H9 (cell line): ENCODE measurements at regions not wholly inside any gene's neighbourhood (a gene's known extent, or its start where the extent isn't known, plus 50 kb on each side); places are given as distances from the start of the nearest gene placed in this dataset.

Experiments used
- DNase-seq: peaks from one replicate; pipeline ENCODE4 v3.0.0-alpha.2; 2017
- H2AFZ ChIP-seq: one replicate; pipeline ENCODE4 v1.6.1; 2013; ENCODE audit warnings: mild to moderate bottlenecking, low read length, control low read depth, moderate library complexity
- H2AK5ac ChIP-seq: 2 replicates; pipeline ENCODE4 v1.6.1; 2013; ENCODE audit warnings: low read length, control low read depth, mixed read lengths; ENCODE audit not compliant: insufficient read length
- H2BK120ac ChIP-seq: one replicate; pipeline ENCODE4 v1.6.1; 2013; ENCODE audit warnings: low read depth, mild to moderate bottlenecking, low read length, control low read depth, inconsistent platforms; ENCODE audit not compliant: poor library complexity, severe bottlenecking
- H2BK12ac ChIP-seq: 2 replicates; pipeline ENCODE4 v1.6.1; 2013; ENCODE audit warnings: low read length, control low read depth, mixed read lengths, low read depth; ENCODE audit not compliant: insufficient read length
- H2BK15ac ChIP-seq: 2 replicates; pipeline ENCODE4 v1.6.1; 2013; ENCODE audit warnings: low read depth, low read length, control low read depth
- H2BK20ac ChIP-seq: one replicate; pipeline ENCODE4 v1.6.1; 2013; ENCODE audit warnings: low read depth, mild to moderate bottlenecking, low read length, control low read depth, inconsistent platforms; ENCODE audit not compliant: poor library complexity, severe bottlenecking
- H2BK5ac ChIP-seq: 2 replicates; pipeline ENCODE4 v1.6.1; 2013; ENCODE audit warnings: low read length, control low read depth, mixed read lengths; ENCODE audit not compliant: insufficient read length
- H3K14ac ChIP-seq: 2 replicates; pipeline ENCODE4 v1.6.1; 2013; ENCODE audit warnings: low read length, control low read depth; ENCODE audit not compliant: insufficient read depth
- H3K18ac ChIP-seq: 2 replicates; pipeline ENCODE4 v1.6.1; 2013; ENCODE audit warnings: low read depth, mild to moderate bottlenecking, mixed read lengths, low read length, control low read depth; ENCODE audit not compliant: insufficient read length
- H3K23ac ChIP-seq: 2 replicates; pipeline ENCODE4 v1.6.1; 2013; ENCODE audit warnings: low read length, control low read depth, mixed read lengths, low read depth; ENCODE audit not compliant: insufficient read length
- H3K23me2 ChIP-seq: 2 replicates; pipeline ENCODE4 v1.6.1; 2013; ENCODE audit warnings: low read depth, mild to moderate bottlenecking, mixed read lengths, low read length, control low read depth; ENCODE audit not compliant: insufficient read length, poor library complexity, severe bottlenecking
- H3K27ac ChIP-seq: 2 replicates; pipeline ENCODE4 v1.5.1; 2013; ENCODE audit warnings: low read length, control low read depth, mixed read lengths, low read depth; ENCODE audit not compliant: insufficient read length
- H3K27me3 ChIP-seq: 2 replicates; pipeline ENCODE4 v1.6.1; 2013; ENCODE audit warnings: low read length, control low read depth, inconsistent platforms; ENCODE audit not compliant: insufficient read depth
- H3K4ac ChIP-seq: 2 replicates; pipeline ENCODE4 v1.6.1; 2013; ENCODE audit warnings: low read depth, mild to moderate bottlenecking, control low read depth, inconsistent platforms, low read length, moderate library complexity
- H3K4me1 ChIP-seq: 2 replicates; pipeline ENCODE4 v1.6.1; 2013; ENCODE audit warnings: low read length, control low read depth, inconsistent platforms; ENCODE audit not compliant: insufficient read depth
- H3K4me2 ChIP-seq: 2 replicates; pipeline ENCODE4 v1.6.1; 2013; ENCODE audit warnings: low read length, control low read depth, mixed read lengths; ENCODE audit not compliant: insufficient read length, insufficient read depth
- H3K56ac ChIP-seq: 2 replicates; pipeline ENCODE4 v1.6.1; 2013; ENCODE audit warnings: low read depth, mild to moderate bottlenecking, mixed read lengths, low read length, control low read depth; ENCODE audit not compliant: insufficient read length
- H3K79me1 ChIP-seq: 2 replicates; pipeline ENCODE4 v1.6.1; 2013; ENCODE audit warnings: low read depth, mild to moderate bottlenecking, moderate library complexity, low read length, control low read depth, inconsistent platforms; ENCODE audit not compliant: insufficient read depth, poor library complexity, severe bottlenecking
- H3K79me2 ChIP-seq: 2 replicates; pipeline ENCODE4 v1.6.1; 2013; ENCODE audit warnings: low read length, control low read depth, inconsistent platforms; ENCODE audit not compliant: insufficient read depth
- H3K9ac ChIP-seq: 2 replicates; pipeline ENCODE4 v1.6.1; 2013; ENCODE audit warnings: low read length, control low read depth, mixed read lengths; ENCODE audit not compliant: insufficient read length; ENCODE audit errors: extremely low read depth
- H3K9me3 ChIP-seq: one replicate; pipeline ENCODE4 v1.6.1; 2013; ENCODE audit warnings: low read depth, low read length, inconsistent platforms; ENCODE audit not compliant: control insufficient read depth
- H3T11ph ChIP-seq: one replicate; pipeline ENCODE4 v1.6.1; 2013; ENCODE audit warnings: mild to moderate bottlenecking, low read length, control low read depth, inconsistent platforms
- H4K20me1 ChIP-seq: one replicate; pipeline ENCODE4 v1.6.1; 2013; ENCODE audit not compliant: control insufficient read depth, insufficient read length, insufficient read depth
- H4K5ac ChIP-seq: 2 replicates; pipeline ENCODE4 v1.6.1; 2013; ENCODE audit warnings: low read depth, mild to moderate bottlenecking, mixed read lengths, low read length, control low read depth; ENCODE audit not compliant: insufficient read length
- H4K8ac ChIP-seq: replicated peaks from 2 replicates; pipeline ENCODE4 v1.6.1; 2013; ENCODE audit warnings: low read length, control low read depth, mixed read lengths, low read depth; ENCODE audit not compliant: insufficient read length
- H4K91ac ChIP-seq: 2 replicates; pipeline ENCODE4 v1.6.1; 2013; ENCODE audit warnings: low read depth, mild to moderate bottlenecking, moderate library complexity, mixed read lengths, low read length, control low read depth; ENCODE audit not compliant: insufficient read length
- H3K27ac Mint-ChIP-seq, 3 experiments: 2 replicates in 2 of 3; 3 replicates in 1 of 3; pipeline ENCODE4 v1.8.0; 2020 to 2021; ENCODE audit warnings: mixed read lengths in 3 of 3, mild to moderate bottlenecking in 1 of 3, moderate library complexity in 1 of 3
- H3K27me3 Mint-ChIP-seq: 2 replicates; pipeline ENCODE4 v1.8.0; 2021; ENCODE audit warnings: low read depth, mild to moderate bottlenecking, moderate library complexity, mixed read lengths
- H3K36me3 Mint-ChIP-seq, 3 experiments: 2 replicates in 2 of 3; 3 replicates in 1 of 3; pipeline ENCODE4 v1.8.0; 2020 to 2021; ENCODE audit warnings: low read depth in 3 of 3, mixed read lengths in 3 of 3; ENCODE audit not compliant: insufficient read depth in 1 of 3
- H3K4me1 Mint-ChIP-seq, 2 experiments: 2 replicates each; pipeline ENCODE4 v1.8.0; 2020; ENCODE audit warnings: mixed read lengths in 2 of 2
- H3K4me3 Mint-ChIP-seq, 2 experiments: 2 replicates in 1 of 2; 3 replicates in 1 of 2; pipeline ENCODE4 v1.8.0; 2020 to 2021; ENCODE audit warnings: mild to moderate bottlenecking in 2 of 2, mixed read lengths in 2 of 2, moderate library complexity in 1 of 2
- H3K9me3 Mint-ChIP-seq, 2 experiments: 2 replicates in 1 of 2; 3 replicates in 1 of 2; pipeline ENCODE4 v1.8.0; 2020; ENCODE audit warnings: mild to moderate bottlenecking in 2 of 2, mixed read lengths in 2 of 2, moderate library complexity in 1 of 2
- WGBS: extraction: QIAGEN DNeasy Blood & Tissue Kit; methylation state at CpG from one replicate; pipeline ENCODE4 v1.1.7; 2013; ENCODE audit warnings: missing lambda C conversion rate, low lambda C conversion rate, mixed read lengths; ENCODE audit not compliant: insufficient read length; ENCODE audit errors: extremely low coverage; 5-methylcytosine and 5-hydroxymethylcytosine counted together
- TF ChIP-seq, protein P1 (sequence below): fragments of 200-600 bp; sonication (generic); conservative IDR thresholded peaks from 3 replicates; pipeline ENCODE4 v1.8.0; 2021; ENCODE audit warnings: antibody characterized with exemption, mild to moderate bottlenecking

DNA sequence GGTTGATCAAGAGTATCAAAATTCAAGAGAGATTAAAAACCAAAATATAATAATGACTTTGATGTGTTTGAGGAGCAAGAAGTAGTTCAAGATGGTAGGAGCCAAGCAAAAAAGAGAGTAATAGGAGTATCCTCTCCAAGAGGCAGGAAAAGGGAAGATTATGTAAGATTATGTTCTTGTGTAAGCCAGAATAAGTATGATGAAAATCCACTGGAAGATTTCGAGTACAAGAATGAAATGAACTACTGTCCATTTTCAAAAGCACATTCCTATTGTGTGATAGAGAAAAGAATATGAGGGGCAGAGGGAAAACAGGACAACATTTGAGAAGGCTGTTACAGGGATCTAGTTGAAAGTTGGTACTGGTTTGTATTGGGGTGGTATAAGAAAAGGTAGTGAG lies 659.6 kb upstream of the INTU start:
- Histone ChIP-seq H2BK12ac (no peak overlapping the region), H3K23ac (no peak overlapping the region), H3K9me3 (no peaks in the 10 kb centered on the region), H2BK20ac (no peak overlapping the region), H4K5ac (no peak overlapping the region), H3T11ph (no peak overlapping the region), H3K18ac (no peak overlapping the region), H3K4me1 (no peaks in the 10 kb centered on the region; the same call in 1 of the 2 replicates), H3K9ac (no peak overlapping the region), H3K79me2 (no peaks in the 10 kb centered on the region), H2BK15ac (no peak overlapping the region), H3K27ac (no peak overlapping the region), H4K91ac (no peak overlapping the region), H3K14ac (no peak overlapping the region), H3K4ac (no peak overlapping the region), H3K23me2 (no peaks in the 10 kb centered on the region), H2BK5ac (no peak overlapping the region), H4K8ac (no peak overlapping the region), H2BK120ac (no peak overlapping the region), H2AK5ac (no peak overlapping the region), H3K4me2 (no peak overlapping the region), H3K27me3 (no peaks in the 10 kb centered on the region), H4K20me1 (no peaks in the 10 kb centered on the region), H3K79me1 (no peaks in the 10 kb centered on the region), H3K56ac (no peak overlapping the region), H2AFZ (no peak overlapping the region)
- whole genome bisulfite sequencing: no CpG with 5 or more reads among the region's 1 CpG
- Mint-ChIP-seq H3K4me3 (no peak overlapping the region), H3K27me3 (no peaks in the 10 kb centered on the region), H3K4me1 (peaks cover 0 to 6% of the 10 kb centered on the region in 2 experiments; a peak in 2 of 4 replicates), H3K27ac (no peak overlapping the region), H3K9me3 (no peaks in the 10 kb centered on the region), H3K36me3 (no peaks in the 10 kb centered on the region)
- no peak for DNase-seq
- TF ChIP-seq, protein P1, sequence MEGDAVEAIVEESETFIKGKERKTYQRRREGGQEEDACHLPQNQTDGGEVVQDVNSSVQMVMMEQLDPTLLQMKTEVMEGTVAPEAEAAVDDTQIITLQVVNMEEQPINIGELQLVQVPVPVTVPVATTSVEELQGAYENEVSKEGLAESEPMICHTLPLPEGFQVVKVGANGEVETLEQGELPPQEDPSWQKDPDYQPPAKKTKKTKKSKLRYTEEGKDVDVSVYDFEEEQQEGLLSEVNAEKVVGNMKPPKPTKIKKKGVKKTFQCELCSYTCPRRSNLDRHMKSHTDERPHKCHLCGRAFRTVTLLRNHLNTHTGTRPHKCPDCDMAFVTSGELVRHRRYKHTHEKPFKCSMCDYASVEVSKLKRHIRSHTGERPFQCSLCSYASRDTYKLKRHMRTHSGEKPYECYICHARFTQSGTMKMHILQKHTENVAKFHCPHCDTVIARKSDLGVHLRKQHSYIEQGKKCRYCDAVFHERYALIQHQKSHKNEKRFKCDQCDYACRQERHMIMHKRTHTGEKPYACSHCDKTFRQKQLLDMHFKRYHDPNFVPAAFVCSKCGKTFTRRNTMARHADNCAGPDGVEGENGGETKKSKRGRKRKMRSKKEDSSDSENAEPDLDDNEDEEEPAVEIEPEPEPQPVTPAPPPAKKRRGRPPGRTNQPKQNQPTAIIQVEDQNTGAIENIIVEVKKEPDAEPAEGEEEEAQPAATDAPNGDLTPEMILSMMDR: no peak
